ENCODE measurements at regions not wholly inside any gene's neighbourhood (a gene's known extent, or its start where the extent isn't known, plus 50 kb on each side); places are given as distances from the start of the nearest gene placed in this dataset.
"Not testable (repeated sequence)": the region's sequence is repeated elsewhere in the genome, so short reads cannot be mapped to it uniquely, and the experiment has no call there.

- not testable (repeated sequence) for TF ChIP-seq EZH2 (IDR thresholded peaks at IDR 0.05; ENCODE audit: borderline replicate concordance, low read depth, low read length, severe bottlenecking); CTCF (IDR thresholded peaks at IDR 0.05; ENCODE audit: extremely low read depth in 1 of 2, insufficient read depth in 1 of 2, low read depth in 1 of 2, low read length in 2 of 2); POLR2AphosphoS5 (IDR thresholded peaks at IDR 0.05; ENCODE audit: insufficient read depth, low read depth, low read length); FOS (IDR thresholded peaks at IDR 0.05; ENCODE audit: borderline replicate concordance, insufficient read depth, low read length); POLR2A (IDR thresholded peaks at IDR 0.05; ENCODE audit: low read depth, low read length); MYC (IDR thresholded peaks at IDR 0.05; ENCODE audit: low read depth, low read length); MAX (IDR thresholded peaks at IDR 0.05; ENCODE audit: insufficient read depth, insufficient read length); GATA2 (IDR thresholded peaks at IDR 0.05; ENCODE audit: insufficient read depth, insufficient read length, low read depth, low read length)
Measured at GRCh38 chr2:95774322-95775192, 182.8 kb downstream of the TRIM43 start.

Measured in endothelial cell of umbilical vein (primary cell).